DND-41 (cell line): ENCODE measurements at regions not wholly inside any gene's neighbourhood (a gene's known extent, or its start where the extent isn't known, plus 50 kb on each side); places are given as distances from the start of the nearest gene placed in this dataset.

Experiments
- EZH2 ChIP-seq: IDR thresholded peaks from 3 replicates; pipeline ENCODE4 v1.6.1; 2012; ENCODE audit warnings: borderline replicate concordance, low read depth, mild to moderate bottlenecking, moderate library complexity, low read length, inconsistent platforms; ENCODE audit not compliant: severe bottlenecking
- TF ChIP-seq, protein P1 (sequence below): IDR thresholded peaks from 2 replicates; pipeline ENCODE4 v1.5.1; 2012; ENCODE audit warnings: borderline replicate concordance, low read length, moderate library complexity, mild to moderate bottlenecking; ENCODE audit not compliant: poor library complexity, severe bottlenecking; ENCODE audit errors: extremely low read depth

DNA sequence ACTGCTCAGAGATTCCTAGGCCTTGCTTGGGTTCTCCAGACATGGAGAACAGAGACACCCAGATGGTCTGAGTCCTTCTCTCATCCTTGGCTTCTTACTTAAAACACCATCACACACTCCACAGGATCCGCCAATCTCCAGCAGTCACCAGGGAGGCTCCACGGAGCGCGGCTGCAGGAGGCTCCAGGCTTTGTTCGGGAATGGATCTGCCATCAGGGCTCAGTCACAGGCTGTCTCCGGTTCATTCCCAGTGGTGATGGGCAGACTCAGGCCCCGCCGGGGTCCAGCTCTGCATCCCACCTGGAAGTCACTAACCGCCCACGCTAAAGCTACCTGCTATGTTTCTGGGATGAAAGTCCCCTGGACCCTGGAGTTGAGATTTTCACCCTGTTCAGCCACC lies 312.9 kb downstream of the TCERG1L start:
- TF ChIP-seq, protein P1, sequence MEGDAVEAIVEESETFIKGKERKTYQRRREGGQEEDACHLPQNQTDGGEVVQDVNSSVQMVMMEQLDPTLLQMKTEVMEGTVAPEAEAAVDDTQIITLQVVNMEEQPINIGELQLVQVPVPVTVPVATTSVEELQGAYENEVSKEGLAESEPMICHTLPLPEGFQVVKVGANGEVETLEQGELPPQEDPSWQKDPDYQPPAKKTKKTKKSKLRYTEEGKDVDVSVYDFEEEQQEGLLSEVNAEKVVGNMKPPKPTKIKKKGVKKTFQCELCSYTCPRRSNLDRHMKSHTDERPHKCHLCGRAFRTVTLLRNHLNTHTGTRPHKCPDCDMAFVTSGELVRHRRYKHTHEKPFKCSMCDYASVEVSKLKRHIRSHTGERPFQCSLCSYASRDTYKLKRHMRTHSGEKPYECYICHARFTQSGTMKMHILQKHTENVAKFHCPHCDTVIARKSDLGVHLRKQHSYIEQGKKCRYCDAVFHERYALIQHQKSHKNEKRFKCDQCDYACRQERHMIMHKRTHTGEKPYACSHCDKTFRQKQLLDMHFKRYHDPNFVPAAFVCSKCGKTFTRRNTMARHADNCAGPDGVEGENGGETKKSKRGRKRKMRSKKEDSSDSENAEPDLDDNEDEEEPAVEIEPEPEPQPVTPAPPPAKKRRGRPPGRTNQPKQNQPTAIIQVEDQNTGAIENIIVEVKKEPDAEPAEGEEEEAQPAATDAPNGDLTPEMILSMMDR = no peak
- TF ChIP-seq EZH2 = no peak
